Stimulated activated CD8-positive, alpha-beta memory T cell treated with anti-CD3 and anti-CD28 coated beads, Interleukin-15, amount 100 ng/mL, for 48 hours (primary cell): ENCODE measurements at regions not wholly inside any gene's neighbourhood (a gene's known extent, or its start where the extent isn't known, plus 50 kb on each side); places are given as distances from the start of the nearest gene placed in this dataset.

Source experiments
- DNase-seq, 2 donors: peaks; one replicate each; pipeline ENCODE4 v3.0.0-alpha.2; 2020; ENCODE audit warnings: low read depth in 2 of 2

GRCh38 chr2:145207884-145208283, 688.0 kb upstream of the ZEB2 start:
- no peak for DNase-seq

GRCh38 chr2:145206496-145207281, 686.8 kb upstream of the ZEB2 start:
- DNase-seq, result no peak

- no peak for DNase-seq
These were observed 684.0 kb upstream of the ZEB2 start for GRCh38 chr2:145203891-145204290.

GRCh38 chr2:145199827-145200706, 680.1 kb upstream of the ZEB2 start:
- DNase-seq, result no peak

GRCh38 chr2:145199042-145199441, 679.1 kb upstream of the ZEB2 start:
- no peak for DNase-seq

- no peak for DNase-seq
These were observed 678.6 kb upstream of the ZEB2 start for GRCh38 chr2:145198555-145198954.

- DNase-seq, result no peak
These were observed 678.0 kb upstream of the ZEB2 start for GRCh38 chr2:145197944-145198343.

- no peak for DNase-seq
These were observed 674.8 kb upstream of the ZEB2 start for GRCh38 chr2:145194673-145195072.

GRCh38 chr2:145190031-145190703, 670.2 kb upstream of the ZEB2 start:
- no peak for DNase-seq

- no peak for DNase-seq
These were observed 666.4 kb upstream of the ZEB2 start for GRCh38 chr2:145186303-145186702.

- no peak for DNase-seq
These were observed 665.8 kb upstream of the ZEB2 start for GRCh38 chr2:145185696-145186095.

GRCh38 chr2:145184741-145185651, 665.1 kb upstream of the ZEB2 start:
- no peak for DNase-seq

- no peak for DNase-seq
These were observed 649.4 kb upstream of the ZEB2 start for GRCh38 chr2:145169285-145169684.

- no peak for DNase-seq
These were observed 648.2 kb upstream of the ZEB2 start for GRCh38 chr2:145168091-145168490.

- DNase-seq, result no peak
These were observed 646.9 kb upstream of the ZEB2 start for GRCh38 chr2:145166731-145167302.

- DNase-seq, result no peak
These were observed 641.7 kb upstream of the ZEB2 start for GRCh38 chr2:145161656-145162055.

GRCh38 chr2:145160855-145161254, 640.9 kb upstream of the ZEB2 start:
- no peak for DNase-seq

GRCh38 chr2:145159676-145160075, 639.8 kb upstream of the ZEB2 start:
- no peak for DNase-seq

GRCh38 chr2:145157741-145158591, 638.0 kb upstream of the ZEB2 start:
- DNase-seq, result no peak
